Transverse colon (tissue), 4 donors: ENCODE measurements at regions not wholly inside any gene's neighbourhood (a gene's known extent, or its start where the extent isn't known, plus 50 kb on each side); places are given as distances from the start of the nearest gene placed in this dataset.

ENCODE experiments used
- CTCF ChIP-seq, 5 experiments: fragments of 200-600 bp in 3 of 5; fragments of 450-650 bp in 2 of 5; sonication (generic) in 3 of 5; IDR thresholded peaks; 1 replicate in 2 of 5; 2 replicates in 3 of 5; pipeline ENCODE4 v1.5.1; 2016 to 2017; ENCODE audit warnings: antibody characterized with exemption in 5 of 5, inconsistent platforms in 3 of 5, mild to moderate bottlenecking in 2 of 5, moderate library complexity in 1 of 5
- EP300 ChIP-seq: sonication (generic); formaldehyde crosslinking; IDR thresholded peaks from one replicate; pipeline ENCODE4 v1.6.1; 2017; ENCODE audit warnings: antibody characterized with exemption, low read depth
- POLR2A ChIP-seq: fragments of 450-650 bp; IDR thresholded peaks from one replicate; pipeline ENCODE4 v1.6.1; 2016; ENCODE audit warnings: antibody characterized with exemption, mild to moderate bottlenecking, moderate library complexity
- POLR2AphosphoS5 ChIP-seq, 3 donors: sonication (generic); formaldehyde crosslinking; IDR thresholded peaks; one replicate each; pipeline ENCODE4 v1.6.1; 2016; ENCODE audit warnings: antibody characterized with exemption in 3 of 3

- TF ChIP-seq CTCF (IDR thresholded peaks at IDR 0.05) (no peak), EP300 (no peak), POLR2AphosphoS5 (IDR thresholded peaks at IDR 0.05) (no peak), POLR2A (no peak)
Measured at GRCh38 chr10:129393812-129394211, 73.2 kb upstream of the MGMT start.
